IMR-90 (cell line): ENCODE measurements at regions not wholly inside any gene's neighbourhood (a gene's known extent, or its start where the extent isn't known, plus 50 kb on each side); places are given as distances from the start of the nearest gene placed in this dataset.

Experiments used
- ATAC-seq: fragments of 200-7000 bp; cut with Tn5 transposase; 2 replicates; pipeline ENCODE4 v1.9.1; 2020; ENCODE audit warnings: low read depth, mild to moderate bottlenecking, moderate library complexity
- BruUV-seq: library from RNA; stranded (reverse); fragments of 400-500 nt; replicated peaks from 2 replicates; lab custom pipeline; 2021; lab: Mats Ljungman, UMichigan
- CTCF ChIA-PET: fragments of 300-600 bp; formaldehyde crosslinking; extraction: SDS; loops from one replicate; lab custom pipeline; 2021; ENCODE audit warnings: antibody characterized with exemption; lab: Yijun Ruan, JAX
- POLR2A ChIA-PET: fragments of 300-600 bp; sonication (Branson Sonifier 250); formaldehyde crosslinking; loops from one replicate; lab custom pipeline; 2022; ENCODE audit warnings: antibody characterized with exemption; ENCODE audit not compliant: unreplicated experiment; lab: Charles Lee
- DNase-seq: peaks from one replicate; pipeline ENCODE4 v3.0.0; 2013
- H2AFZ ChIP-seq: replicated peaks from 2 replicates; pipeline ENCODE3; 2013; ENCODE audit warnings: low read length, mild to moderate bottlenecking; ENCODE audit not compliant: poor library complexity
- H2AK5ac ChIP-seq: 2 replicates; pipeline ENCODE4 v1.6.1; 2013; ENCODE audit warnings: low read depth, low read length, inconsistent platforms
- H2AK9ac ChIP-seq: replicated peaks from 2 replicates; pipeline ENCODE3; 2013; ENCODE audit warnings: mild to moderate bottlenecking, low read depth, low read length, moderate library complexity; ENCODE audit not compliant: poor library complexity
- H2BK120ac ChIP-seq: 2 replicates; pipeline ENCODE4 v1.6.1; 2013; ENCODE audit warnings: low read depth, low read length, inconsistent platforms
- H2BK15ac ChIP-seq: 3 replicates; pipeline ENCODE4 v1.6.1; 2013; ENCODE audit warnings: low read depth, low read length, inconsistent platforms
- H2BK20ac ChIP-seq: 2 replicates; pipeline ENCODE4 v1.6.1; 2013; ENCODE audit warnings: low read depth, mild to moderate bottlenecking, inconsistent platforms, low read length, moderate library complexity
- H2BK5ac ChIP-seq: 2 replicates; pipeline ENCODE4 v1.6.1; 2013; ENCODE audit warnings: mild to moderate bottlenecking, low read depth, low read length, inconsistent platforms; ENCODE audit not compliant: poor library complexity, severe bottlenecking
- H3K14ac ChIP-seq: replicated peaks from 2 replicates; pipeline ENCODE4 v1.6.1; 2013; ENCODE audit warnings: low read depth, low read length, inconsistent platforms
- H3K18ac ChIP-seq: 2 replicates; pipeline ENCODE4 v1.6.1; 2013; ENCODE audit warnings: low read depth, low read length, control low read depth
- H3K23ac ChIP-seq: 2 replicates; pipeline ENCODE4 v1.6.1; 2013; ENCODE audit warnings: low read depth, low read length, inconsistent platforms
- H3K27ac ChIP-seq: 2 replicates; pipeline ENCODE4 v1.5.1; 2013; ENCODE audit warnings: mild to moderate bottlenecking, control low read depth, low read length; ENCODE audit not compliant: insufficient read depth
- H3K27me3 ChIP-seq: 2 replicates; pipeline ENCODE4 v1.6.1; 2013; ENCODE audit warnings: low read length; ENCODE audit not compliant: control insufficient read depth, insufficient read depth
- H3K36me3 ChIP-seq: 2 replicates; pipeline ENCODE4 v1.6.1; 2013; ENCODE audit warnings: low read length, mixed read lengths; ENCODE audit not compliant: control insufficient read depth, insufficient read depth
- H3K4ac ChIP-seq: 2 replicates; pipeline ENCODE4 v1.6.1; 2013; ENCODE audit warnings: low read depth, low read length, inconsistent platforms
- H3K4me1 ChIP-seq: 2 replicates; pipeline ENCODE4 v1.6.1; 2013; ENCODE audit warnings: low read length, mixed read lengths; ENCODE audit not compliant: control insufficient read depth, insufficient read depth
- H3K4me2 ChIP-seq: 2 replicates; pipeline ENCODE4 v1.6.1; 2013; ENCODE audit warnings: low read depth, mild to moderate bottlenecking, control low read depth, low read length, moderate library complexity
- H3K4me3 ChIP-seq: 2 replicates; pipeline ENCODE4 v1.5.1; 2013; ENCODE audit warnings: low read depth, mild to moderate bottlenecking, control low read depth, low read length, moderate library complexity; ENCODE audit not compliant: insufficient read depth
- H3K56ac ChIP-seq: 2 replicates; pipeline ENCODE4 v1.6.1; 2013; ENCODE audit warnings: low read length, inconsistent platforms; ENCODE audit not compliant: insufficient read depth; ENCODE audit errors: extremely low read depth
- H3K79me1 ChIP-seq, 2 experiments: 2 replicates each; pipeline ENCODE4 v1.6.1; 2013; ENCODE audit warnings: low read length in 2 of 2, inconsistent platforms in 1 of 2, low read depth in 1 of 2
- H3K9ac ChIP-seq: 2 replicates; pipeline ENCODE4 v1.6.1; 2013; ENCODE audit warnings: low read depth, low read length, control low read depth
- H3K9me1 ChIP-seq: 2 replicates; pipeline ENCODE4 v1.6.1; 2013; ENCODE audit warnings: low read length, inconsistent platforms; ENCODE audit not compliant: insufficient read depth
- H3K9me3 ChIP-seq: 2 replicates; pipeline ENCODE4 v1.6.1; 2013; ENCODE audit warnings: low read length; ENCODE audit not compliant: control insufficient read depth, insufficient read depth
- H4K20me1 ChIP-seq: 2 replicates; pipeline ENCODE4 v1.6.1; 2013; ENCODE audit warnings: low read length, inconsistent platforms; ENCODE audit not compliant: insufficient read depth
- H4K5ac ChIP-seq: 2 replicates; pipeline ENCODE4 v1.6.1; 2013; ENCODE audit warnings: mild to moderate bottlenecking, low read depth, low read length, control low read depth
- H4K8ac ChIP-seq, 2 experiments: 2 replicates each; pipeline ENCODE4 v1.6.1; 2013; ENCODE audit warnings: low read depth in 2 of 2, low read length in 2 of 2, control low read depth in 1 of 2, inconsistent platforms in 1 of 2
- H4K91ac ChIP-seq: 2 replicates; pipeline ENCODE4 v1.6.1; 2013; ENCODE audit warnings: low read depth, low read length, inconsistent platforms; ENCODE audit not compliant: insufficient read depth
- BHLHE40 ChIP-seq: fragments of 150-350 bp; IDR thresholded peaks from 2 replicates; pipeline ENCODE4 v1.6.1; 2016; ENCODE audit warnings: mild to moderate bottlenecking, low read depth, low read length
- CEBPB ChIP-seq: IDR thresholded peaks from 2 replicates; pipeline ENCODE4 v1.6.1; 2012; ENCODE audit warnings: low read depth, low read length, improper control_type of control experiment
- CHD1 ChIP-seq: IDR thresholded peaks from 2 replicates; pipeline ENCODE4 v1.6.1; 2012; ENCODE audit warnings: low read depth, low read length, improper control_type of control experiment
- FOS ChIP-seq: fragments of 150-350 bp; IDR thresholded peaks from 2 replicates; pipeline ENCODE4 v1.6.1; 2016; ENCODE audit warnings: low read depth, low read length
- MAFK ChIP-seq: IDR thresholded peaks from 2 replicates; pipeline ENCODE4 v1.6.1; 2012; ENCODE audit warnings: low read depth, low read length, improper control_type of control experiment
- MAZ ChIP-seq: IDR thresholded peaks from 2 replicates; pipeline ENCODE4 v1.6.1; 2012; ENCODE audit warnings: low read depth, mild to moderate bottlenecking, low read length, improper control_type of control experiment, moderate library complexity, borderline replicate concordance
- MXI1 ChIP-seq: IDR thresholded peaks from 2 replicates; pipeline ENCODE4 v1.6.1; 2012; ENCODE audit warnings: low read depth, mild to moderate bottlenecking, low read length, moderate library complexity, borderline replicate concordance
- NFE2L2 ChIP-seq: fragments of 150-350 bp; IDR thresholded peaks from 2 replicates; pipeline ENCODE4 v1.6.1; 2016; ENCODE audit warnings: low read depth, mild to moderate bottlenecking, low read length
- POLR2A ChIP-seq: IDR thresholded peaks from 2 replicates; pipeline ENCODE4 v1.6.1; 2012; ENCODE audit warnings: mild to moderate bottlenecking, low read depth, low read length
- RAD21 ChIP-seq: IDR thresholded peaks from 2 replicates; pipeline ENCODE4 v1.6.1; 2012; ENCODE audit warnings: low read length, improper control_type of control experiment
- RCOR1 ChIP-seq: IDR thresholded peaks from 2 replicates; pipeline ENCODE4 v1.6.1; 2012; ENCODE audit warnings: mild to moderate bottlenecking, low read length, improper control_type of control experiment; ENCODE audit not compliant: insufficient replicate concordance
- RFX5 ChIP-seq: IDR thresholded peaks from 2 replicates; pipeline ENCODE4 v1.8.0; 2012; ENCODE audit warnings: low read depth, mild to moderate bottlenecking, low read length, moderate library complexity
- SMC3 ChIP-seq: fragments of 150-350 bp; IDR thresholded peaks from 2 replicates; pipeline ENCODE4 v1.6.1; 2016; ENCODE audit warnings: low read depth, mild to moderate bottlenecking, antibody characterized with exemption, low read length, moderate library complexity
- WGBS, 2 experiments: methylation state at CpG; one replicate each; pipeline versions ENCODE4 v1.1.5 to v1.1.7; 2013; ENCODE audit warnings: missing lambda C conversion rate in 2 of 2; ENCODE audit not compliant: insufficient read length in 1 of 2; ENCODE audit errors: extremely low coverage in 2 of 2; 5-methylcytosine and 5-hydroxymethylcytosine counted together
- dilution Hi-C: fragments of 300-500 bp; cut with HindIII; formaldehyde crosslinking; loops from one replicate; pipeline ENCODE4 v1.14.3; 2018; ENCODE audit warnings: low sequenced_read_pairs; ENCODE audit not compliant: unreplicated experiment
- in situ Hi-C: fragments of 300-500 bp; cut with MboI; formaldehyde crosslinking; loops from 3 replicates; pipeline ENCODE4 v1.14.3; 2019; ENCODE audit warnings: low sequenced_read_pairs, inconsistent platforms, mixed read lengths
- intact Hi-C: fragments of 100-400 bp; cut with micrococcal nuclease; formaldehyde crosslinking; loops from 2 replicates; pipeline ENCODE4 v1.10.0; 2022
- TF ChIP-seq, protein P1 (sequence below): fragments of 150-350 bp; IDR thresholded peaks from 2 replicates; pipeline ENCODE4 v1.6.1; 2017; ENCODE audit warnings: mild to moderate bottlenecking, antibody characterized with exemption, low read length, low read depth
- TF ChIP-seq, protein P2 (sequence below): fragments of 150-350 bp; IDR thresholded peaks from 2 replicates; pipeline ENCODE4 v1.6.1; 2016; ENCODE audit warnings: low read depth, mild to moderate bottlenecking, low read length, moderate library complexity, borderline replicate concordance
- TF ChIP-seq, protein P3 (sequence below): conservative IDR thresholded peaks from 2 replicates; pipeline ENCODE4 v1.5.1; 2012; ENCODE audit warnings: mild to moderate bottlenecking, low read depth, low read length, improper control_type of control experiment

DNA sequence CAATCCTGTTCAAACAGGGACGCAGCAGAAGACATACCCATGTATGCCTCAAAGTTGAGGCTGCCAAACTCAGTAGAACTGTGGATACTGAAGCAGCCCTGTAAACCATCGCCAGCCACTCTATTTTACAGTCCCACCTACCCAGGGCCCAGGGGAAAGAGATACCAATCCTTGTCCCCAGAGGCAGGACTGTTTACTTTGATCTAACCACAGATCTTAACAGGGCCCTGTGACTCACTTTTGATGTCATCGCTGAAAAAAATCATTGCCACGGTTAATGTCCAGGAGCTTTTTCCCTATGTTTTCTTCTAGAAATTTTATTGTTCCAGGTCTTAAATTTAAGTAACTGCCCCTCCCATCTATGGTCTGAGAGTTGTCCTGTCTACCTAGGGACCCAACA, 538.4 kb upstream of the NCAM2 start:
- no peak for ATAC-seq

More for the DNA sequence above, 538.4 kb upstream of the NCAM2 start:
- H2AK9ac ChIP-seq, result no peak overlapping the region
- no peaks in the 10 kb centered on the region for H3K36me3 ChIP-seq
- no TSS peak for BruUV-seq
- H3K9ac ChIP-seq, result no peak overlapping the region
- no peak overlapping the region for H3K18ac ChIP-seq
- H3K23ac ChIP-seq, result no peak overlapping the region
- H2BK15ac ChIP-seq, result no peak overlapping the region
- no peak overlapping the region for H3K4me3 ChIP-seq
- H2BK20ac ChIP-seq, result no peak overlapping the region
- H3K79me1 ChIP-seq, result no peaks in the 10 kb centered on the region
- H3K4me2 ChIP-seq, result no peak overlapping the region
- no peak overlapping the region for H2AK5ac ChIP-seq
- no peaks in the 10 kb centered on the region for H3K4me1 ChIP-seq
- no peak for DNase-seq
- H3K56ac ChIP-seq, result no peak overlapping the region
- no peak overlapping the region for H3K4ac ChIP-seq
- WGBS, 2 experiments, result 60% methylated on average over 2 of the region's 4 CpGs; no CpG with 5 or more reads in 1 of the 2 experiments
- dilution Hi-C loops (no loop called here), intact Hi-C loops (no loop called here), in situ Hi-C loops (no loop called here)
- no peak overlapping the region for H2BK5ac ChIP-seq
- H3K27me3 ChIP-seq, result no peaks in the 10 kb centered on the region
- ChIA-PET POLR2A (no interaction called here), CTCF (no interaction called here)
- H3K14ac ChIP-seq, result no peak overlapping the region
- peaks cover 8% of the 10 kb centered on the region for H3K9me3 ChIP-seq
- H4K91ac ChIP-seq, result no peak overlapping the region
- H4K5ac ChIP-seq, result no peak overlapping the region
- H4K20me1 ChIP-seq, result no peaks in the 10 kb centered on the region
- no peaks in the 10 kb centered on the region for H3K9me1 ChIP-seq
- no peak overlapping the region for H3K27ac ChIP-seq
- no peak overlapping the region for H2AFZ ChIP-seq
- no peak overlapping the region for H2BK120ac ChIP-seq
- no peak for TF ChIP-seq RAD21
- TF ChIP-seq CHD1, result no peak
- no peak for TF ChIP-seq POLR2A
- TF ChIP-seq, protein P1, sequence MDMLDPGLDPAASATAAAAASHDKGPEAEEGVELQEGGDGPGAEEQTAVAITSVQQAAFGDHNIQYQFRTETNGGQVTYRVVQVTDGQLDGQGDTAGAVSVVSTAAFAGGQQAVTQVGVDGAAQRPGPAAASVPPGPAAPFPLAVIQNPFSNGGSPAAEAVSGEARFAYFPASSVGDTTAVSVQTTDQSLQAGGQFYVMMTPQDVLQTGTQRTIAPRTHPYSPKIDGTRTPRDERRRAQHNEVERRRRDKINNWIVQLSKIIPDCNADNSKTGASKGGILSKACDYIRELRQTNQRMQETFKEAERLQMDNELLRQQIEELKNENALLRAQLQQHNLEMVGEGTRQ, result no peak
- no peak for TF ChIP-seq BHLHE40
- no peak for TF ChIP-seq CEBPB
- TF ChIP-seq, protein P2, sequence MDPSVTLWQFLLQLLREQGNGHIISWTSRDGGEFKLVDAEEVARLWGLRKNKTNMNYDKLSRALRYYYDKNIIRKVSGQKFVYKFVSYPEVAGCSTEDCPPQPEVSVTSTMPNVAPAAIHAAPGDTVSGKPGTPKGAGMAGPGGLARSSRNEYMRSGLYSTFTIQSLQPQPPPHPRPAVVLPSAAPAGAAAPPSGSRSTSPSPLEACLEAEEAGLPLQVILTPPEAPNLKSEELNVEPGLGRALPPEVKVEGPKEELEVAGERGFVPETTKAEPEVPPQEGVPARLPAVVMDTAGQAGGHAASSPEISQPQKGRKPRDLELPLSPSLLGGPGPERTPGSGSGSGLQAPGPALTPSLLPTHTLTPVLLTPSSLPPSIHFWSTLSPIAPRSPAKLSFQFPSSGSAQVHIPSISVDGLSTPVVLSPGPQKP, result no peak
- TF ChIP-seq FOS, result no peak
- no peak for TF ChIP-seq MXI1
- TF ChIP-seq, protein P3, sequence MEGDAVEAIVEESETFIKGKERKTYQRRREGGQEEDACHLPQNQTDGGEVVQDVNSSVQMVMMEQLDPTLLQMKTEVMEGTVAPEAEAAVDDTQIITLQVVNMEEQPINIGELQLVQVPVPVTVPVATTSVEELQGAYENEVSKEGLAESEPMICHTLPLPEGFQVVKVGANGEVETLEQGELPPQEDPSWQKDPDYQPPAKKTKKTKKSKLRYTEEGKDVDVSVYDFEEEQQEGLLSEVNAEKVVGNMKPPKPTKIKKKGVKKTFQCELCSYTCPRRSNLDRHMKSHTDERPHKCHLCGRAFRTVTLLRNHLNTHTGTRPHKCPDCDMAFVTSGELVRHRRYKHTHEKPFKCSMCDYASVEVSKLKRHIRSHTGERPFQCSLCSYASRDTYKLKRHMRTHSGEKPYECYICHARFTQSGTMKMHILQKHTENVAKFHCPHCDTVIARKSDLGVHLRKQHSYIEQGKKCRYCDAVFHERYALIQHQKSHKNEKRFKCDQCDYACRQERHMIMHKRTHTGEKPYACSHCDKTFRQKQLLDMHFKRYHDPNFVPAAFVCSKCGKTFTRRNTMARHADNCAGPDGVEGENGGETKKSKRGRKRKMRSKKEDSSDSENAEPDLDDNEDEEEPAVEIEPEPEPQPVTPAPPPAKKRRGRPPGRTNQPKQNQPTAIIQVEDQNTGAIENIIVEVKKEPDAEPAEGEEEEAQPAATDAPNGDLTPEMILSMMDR, result no peak
- TF ChIP-seq SMC3, result no peak
- no peak for TF ChIP-seq RFX5
- TF ChIP-seq MAFK, result no peak
- no peak for TF ChIP-seq RCOR1
- no peak for TF ChIP-seq MAZ
- TF ChIP-seq NFE2L2, result no peak
- H4K8ac ChIP-seq, result no peak overlapping the region
